CD8-positive, alpha-beta memory T cell (primary cell): ENCODE measurements at regions not wholly inside any gene's neighbourhood (a gene's known extent, or its start where the extent isn't known, plus 50 kb on each side); places are given as distances from the start of the nearest gene placed in this dataset.

ENCODE experiments used
- CTCF ChIA-PET: fragments of 350-600 bp; sonication (Branson Sonifier 250); formaldehyde crosslinking; loops from one replicate; lab custom pipeline; 2021; ENCODE audit warnings: antibody characterized with exemption; lab: Charles Lee
- POLR2A ChIA-PET: fragments of 350-600 bp; sonication (Branson Sonifier 250); formaldehyde crosslinking; loops from one replicate; lab custom pipeline; 2021; ENCODE audit warnings: antibody characterized with exemption; lab: Charles Lee
- DNase-seq, 5 donors: peaks; one replicate each; pipeline versions ENCODE4 v3.0.0 to v3.0.0-alpha.2; 2020 to 2022; ENCODE audit warnings: mixed read lengths in 1 of 5
- H3K27ac ChIP-seq: one replicate; pipeline ENCODE4 v1.7.0; 2013; ENCODE audit warnings: low read depth, mild to moderate bottlenecking, low read length, moderate library complexity
- H3K27me3 ChIP-seq: 2 replicates; pipeline ENCODE4 v1.7.0; 2013; ENCODE audit warnings: low read length, mild to moderate bottlenecking; ENCODE audit not compliant: insufficient read depth, poor library complexity, severe bottlenecking
- H3K36me3 ChIP-seq: 2 replicates; pipeline ENCODE4 v1.7.0; 2013; ENCODE audit warnings: mild to moderate bottlenecking, low read length, moderate library complexity; ENCODE audit not compliant: insufficient read depth
- H3K4me1 ChIP-seq: 2 replicates; pipeline ENCODE4 v1.7.0; 2013; ENCODE audit warnings: mild to moderate bottlenecking, low read length, moderate library complexity; ENCODE audit not compliant: insufficient read depth
- H3K4me3 ChIP-seq: 2 replicates; pipeline ENCODE4 v1.7.0; 2013; ENCODE audit warnings: mild to moderate bottlenecking, low read length
- H3K9me3 ChIP-seq: 2 replicates; pipeline ENCODE4 v1.7.0; 2013; ENCODE audit warnings: mild to moderate bottlenecking, low read length
- H3K27ac Mint-ChIP-seq, 8 donors: one replicate each; pipeline ENCODE4 v1.8.0; 2020 to 2021; ENCODE audit warnings: mixed read lengths in 8 of 8, mild to moderate bottlenecking in 6 of 8, inconsistent platforms in 3 of 8, moderate library complexity in 3 of 8
- H3K27me3 Mint-ChIP-seq, 2 donors: one replicate each; pipeline ENCODE4 v1.8.0; 2020 to 2021; ENCODE audit warnings: mixed read lengths in 2 of 2, mild to moderate bottlenecking in 1 of 2, moderate library complexity in 1 of 2
- H3K36me3 Mint-ChIP-seq, 3 donors: one replicate each; pipeline ENCODE4 v1.8.0; 2020 to 2021; ENCODE audit warnings: mixed read lengths in 3 of 3, inconsistent platforms in 1 of 3, mild to moderate bottlenecking in 1 of 3
- H3K4me1 Mint-ChIP-seq, 3 donors: one replicate each; pipeline ENCODE4 v1.8.0; 2020 to 2021; ENCODE audit warnings: mixed read lengths in 3 of 3, inconsistent platforms in 1 of 3, mild to moderate bottlenecking in 1 of 3
- H3K4me3 Mint-ChIP-seq, 7 donors: one replicate each; pipeline ENCODE4 v1.8.0; 2020 to 2021; ENCODE audit warnings: mixed read lengths in 7 of 7, mild to moderate bottlenecking in 6 of 7, moderate library complexity in 4 of 7, inconsistent platforms in 2 of 7
- H3K9me3 Mint-ChIP-seq, 5 donors: one replicate each; pipeline ENCODE4 v1.8.0; 2020 to 2022; ENCODE audit warnings: mixed read lengths in 5 of 5, mild to moderate bottlenecking in 3 of 5, moderate library complexity in 2 of 5, inconsistent platforms in 1 of 5

DNA sequence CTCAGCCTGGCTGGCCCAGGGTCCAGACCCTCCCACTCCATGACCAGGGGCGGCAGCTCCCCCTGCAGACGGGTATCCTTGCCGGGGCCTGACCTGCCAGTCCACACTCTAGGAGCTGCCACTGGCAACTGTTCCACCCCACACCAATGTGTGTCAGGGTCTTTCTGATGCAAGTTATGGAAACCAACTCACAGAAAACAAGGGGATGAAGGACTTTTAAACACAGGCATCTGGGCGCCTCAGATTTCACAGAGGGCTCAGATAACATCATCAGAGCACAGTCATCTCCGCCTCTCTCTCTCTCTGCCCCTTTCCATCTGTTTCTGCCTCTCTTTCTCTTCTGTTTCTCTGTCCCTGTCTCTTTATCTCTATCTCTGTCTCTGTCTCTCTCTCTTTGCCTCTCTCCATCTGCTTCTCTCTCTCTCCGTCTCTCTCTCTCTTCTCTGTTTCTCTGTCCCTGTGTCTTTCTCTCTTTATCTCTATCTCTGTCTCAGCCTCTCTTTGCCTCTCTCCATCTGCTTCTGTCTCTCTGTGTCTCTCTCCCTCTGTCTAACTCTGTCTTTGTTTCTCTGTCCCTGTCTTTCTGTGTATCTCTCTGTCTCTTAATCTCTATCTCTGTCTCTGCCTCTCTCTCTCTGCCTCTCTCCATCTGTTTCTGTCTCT, 67.4 kb upstream of the FBRSL1 start:
- ChIA-PET POLR2A (no interaction called here), CTCF (no interaction called here)
- Mint-ChIP-seq H3K4me1 (peaks cover 0 to 4% (median 0%) of the 10 kb centered on the region in 3 donors), H3K36me3 (no peaks in the 10 kb centered on the region), H3K27ac (peak overlapping the region in 3 of 8 donors; percentile 49 to 57 (median 51)), H3K27me3 (no peaks in the 10 kb centered on the region), H3K4me3 (no peak overlapping the region), H3K9me3 (peaks cover 0 to 4% (median 0%) of the 10 kb centered on the region in 5 donors)
- H3K36me3 ChIP-seq: no peaks in the 10 kb centered on the region
- H3K27ac ChIP-seq: no peak overlapping the region
- H3K4me1 ChIP-seq: no peaks in the 10 kb centered on the region
- H3K4me3 ChIP-seq: no peak overlapping the region
- H3K27me3 ChIP-seq: no peaks in the 10 kb centered on the region
- DNase-seq: no peak
- H3K9me3 ChIP-seq: no peaks in the 10 kb centered on the region

DNA sequence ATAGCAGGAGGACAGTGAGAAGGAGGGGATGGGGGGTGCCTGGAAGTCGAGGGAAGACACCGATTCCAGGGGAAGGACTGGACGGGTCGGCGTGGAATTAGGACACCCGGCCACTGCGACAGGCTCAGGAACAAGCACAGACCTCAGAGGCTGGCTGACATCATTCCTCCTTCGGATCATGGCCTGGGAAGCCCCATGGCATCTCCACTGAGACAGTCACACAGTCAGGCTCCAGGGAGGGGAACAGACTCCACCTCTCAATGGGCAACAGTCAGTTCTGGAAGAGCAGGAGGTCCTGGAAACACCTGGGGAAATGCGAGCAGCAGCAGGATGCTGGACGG, 67.9 kb upstream of the FBRSL1 start:
- Mint-ChIP-seq H3K9me3 (peaks cover 0 to 4% (median 0%) of the 10 kb centered on the region in 5 donors), H3K27me3 (no peaks in the 10 kb centered on the region), H3K4me3 (no peak overlapping the region), H3K27ac (no peak overlapping the region), H3K4me1 (peaks cover 0 to 4% (median 0%) of the 10 kb centered on the region in 3 donors), H3K36me3 (no peaks in the 10 kb centered on the region)
- no peak for DNase-seq
- POLR2A ChIA-PET: no interaction called here
- Histone ChIP-seq H3K27ac (no peak overlapping the region), H3K4me3 (no peak overlapping the region), H3K9me3 (no peaks in the 10 kb centered on the region), H3K27me3 (no peaks in the 10 kb centered on the region), H3K4me1 (no peaks in the 10 kb centered on the region), H3K36me3 (no peaks in the 10 kb centered on the region)
- CTCF ChIA-PET: no interaction called here

DNA sequence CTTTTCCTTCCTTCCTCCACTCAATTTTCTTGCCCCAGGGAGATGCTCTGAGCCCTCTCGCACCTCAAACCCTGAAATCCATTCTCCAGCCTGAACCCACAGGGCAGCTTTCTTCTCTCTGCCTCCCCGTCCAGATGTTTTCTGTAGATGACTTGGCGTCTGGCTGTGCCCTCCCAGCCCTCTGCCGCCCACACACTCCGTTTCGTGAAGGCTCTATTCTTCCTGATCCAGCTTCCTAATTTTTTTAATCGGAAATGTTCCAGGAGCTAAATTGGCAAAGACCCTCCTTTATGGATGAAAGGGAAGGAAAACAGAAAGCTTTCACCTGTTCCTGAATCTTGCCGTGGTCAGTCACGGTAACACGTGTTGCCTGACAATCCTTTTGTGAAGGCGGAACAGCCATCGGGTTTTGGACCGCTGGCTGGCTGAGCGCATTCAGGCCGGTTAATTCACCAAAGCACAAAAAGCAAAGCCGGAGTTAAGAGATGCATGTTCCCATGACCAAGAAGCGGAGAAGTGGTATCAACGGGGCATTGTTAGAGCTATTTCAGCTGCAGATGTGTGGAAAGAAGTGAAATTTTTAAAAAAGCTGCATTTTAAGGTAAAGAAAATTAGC, 70.2 kb upstream of the FBRSL1 start:
- no peak for DNase-seq
- no peaks in the 10 kb centered on the region for H3K36me3 Mint-ChIP-seq
- H3K36me3 ChIP-seq: no peaks in the 10 kb centered on the region
- H3K27ac ChIP-seq: no peak overlapping the region
- peaks cover 6% of the 10 kb centered on the region for H3K4me1 ChIP-seq
- ChIA-PET POLR2A (no interaction called here), CTCF (interaction anchor here (1.1 to 1.4 kb wide), 2 partner anchors 8 to 195 kb away, joined by 3 read pairs; no protein-coding TSS in a partner anchor)
- no peaks in the 10 kb centered on the region for H3K9me3 Mint-ChIP-seq
- no peaks in the 10 kb centered on the region for H3K27me3 Mint-ChIP-seq
- no peaks in the 10 kb centered on the region for H3K27me3 ChIP-seq
- peaks cover 0 to 5% (median 2%) of the 10 kb centered on the region in 3 donors for H3K4me1 Mint-ChIP-seq
- H3K4me3 Mint-ChIP-seq: no peak overlapping the region
- no peak overlapping the region for H3K27ac Mint-ChIP-seq
- H3K4me3 ChIP-seq: no peak overlapping the region
- H3K9me3 ChIP-seq: no peaks in the 10 kb centered on the region

DNA sequence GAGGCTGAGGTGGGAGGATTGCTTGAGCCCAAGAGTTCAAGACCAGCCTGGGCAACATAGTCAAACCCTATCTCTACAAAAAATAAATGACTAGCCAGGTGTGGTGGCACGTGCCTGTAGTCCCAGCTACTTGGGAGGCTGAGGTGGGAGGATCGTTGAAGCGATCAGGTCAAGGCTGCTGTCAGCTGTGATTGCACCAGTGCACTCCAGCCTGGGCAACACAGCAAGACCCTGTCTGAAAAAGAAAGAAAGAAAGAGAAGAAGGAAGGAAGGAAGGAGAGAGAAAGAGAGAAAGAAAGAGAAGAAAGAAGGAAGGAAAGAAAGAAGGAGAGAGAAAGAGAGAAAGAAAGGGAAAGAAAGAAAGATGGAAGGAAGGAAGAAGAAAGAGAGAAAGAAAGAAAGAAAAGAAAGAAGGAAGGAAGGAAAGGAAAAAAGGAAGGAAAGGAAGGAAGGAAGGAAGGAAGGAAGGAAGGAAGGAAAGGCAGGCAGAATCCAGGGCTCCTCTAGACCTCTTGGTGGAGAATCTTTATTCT, 71.5 kb upstream of the FBRSL1 start:
- H3K27me3 ChIP-seq: no peaks in the 10 kb centered on the region
- no peaks in the 10 kb centered on the region for H3K9me3 ChIP-seq
- no peak for DNase-seq
- Mint-ChIP-seq H3K27ac (peak overlapping the region in 2 of 8 donors; percentile 40 to 70), H3K36me3 (no peaks in the 10 kb centered on the region), H3K4me3 (no peak overlapping the region), H3K27me3 (no peaks in the 10 kb centered on the region), H3K4me1 (peaks cover 0 to 6% (median 3%) of the 10 kb centered on the region in 3 donors), H3K9me3 (no peaks in the 10 kb centered on the region)
- H3K27ac ChIP-seq: no peak overlapping the region
- POLR2A ChIA-PET: interaction anchor here (0.5 kb wide), 1 partner anchor 144 kb away, joined by 10 read pairs; no protein-coding TSS in a partner anchor
- H3K4me3 ChIP-seq: no peak overlapping the region
- CTCF ChIA-PET: interaction anchor here (0.9 to 1.4 kb wide), 3 partner anchors 9 to 105 kb away, joined by 3 to 5 read pairs (median 3); no protein-coding TSS in a partner anchor
- peaks cover 11% of the 10 kb centered on the region for H3K4me1 ChIP-seq
- H3K36me3 ChIP-seq: no peaks in the 10 kb centered on the region

DNA sequence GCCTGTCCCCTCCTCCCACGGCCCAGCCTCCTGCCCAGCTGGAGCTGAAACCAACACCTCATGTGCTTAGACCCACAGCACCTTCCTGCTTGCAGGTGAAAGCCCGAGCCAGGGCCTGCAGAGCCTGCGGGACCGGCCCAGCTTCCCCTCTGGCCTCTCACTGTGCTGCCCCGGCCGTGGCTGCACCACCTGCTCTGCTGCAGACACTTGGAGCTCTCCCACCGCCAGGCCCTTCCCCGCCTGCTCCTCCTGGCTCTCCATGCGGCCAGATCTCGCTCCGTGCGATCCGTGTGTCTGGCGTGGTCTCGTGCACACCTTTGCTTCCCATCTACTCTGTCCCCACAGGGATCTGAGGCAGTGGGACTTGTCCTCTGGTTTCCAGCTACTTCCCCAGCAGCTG, 72.2 kb upstream of the FBRSL1 start:
- POLR2A ChIA-PET: no interaction called here
- Mint-ChIP-seq H3K27ac (no peak overlapping the region), H3K27me3 (no peaks in the 10 kb centered on the region), H3K36me3 (no peaks in the 10 kb centered on the region), H3K9me3 (no peaks in the 10 kb centered on the region), H3K4me3 (no peak overlapping the region), H3K4me1 (peaks cover 0 to 5% (median 3%) of the 10 kb centered on the region in 3 donors)
- Histone ChIP-seq H3K27ac (no peak overlapping the region), H3K9me3 (no peaks in the 10 kb centered on the region), H3K27me3 (no peaks in the 10 kb centered on the region), H3K4me3 (no peak overlapping the region), H3K4me1 (peaks cover 11% of the 10 kb centered on the region), H3K36me3 (no peaks in the 10 kb centered on the region)
- no peak for DNase-seq
- CTCF ChIA-PET: interaction anchor here (0.9 to 1.3 kb wide), 2 partner anchors 106 to 144 kb away, joined by 3 to 5 read pairs; no protein-coding TSS in a partner anchor

DNA sequence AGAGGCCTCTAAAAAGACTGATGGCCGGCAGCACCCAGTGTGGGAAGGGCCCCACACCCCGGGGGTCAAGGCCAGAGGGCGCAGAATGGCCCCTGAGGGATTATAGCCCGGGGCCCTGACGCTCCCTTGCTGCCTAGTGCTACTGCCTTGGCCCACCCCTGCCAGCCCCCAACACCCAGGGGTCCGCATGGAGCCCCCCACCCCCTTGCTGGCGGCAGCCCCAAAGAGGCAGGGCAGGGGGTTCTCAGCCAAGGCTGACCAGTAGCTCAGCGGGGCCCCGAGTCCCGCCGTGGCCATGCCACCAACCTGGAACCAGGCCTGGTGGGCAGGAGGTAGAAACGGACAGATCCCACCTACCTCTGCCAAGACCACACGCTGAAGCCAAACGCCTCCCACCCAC, 73.1 kb upstream of the FBRSL1 start:
- ChIA-PET CTCF (interaction anchor here (3.6 to 4.3 kb wide), 3 partner anchors 106 to 199 kb away, joined by 18 to 71 read pairs (median 41); no protein-coding TSS in a partner anchor), POLR2A (no interaction called here)
- no peak overlapping the region for H3K4me3 Mint-ChIP-seq

DNA sequence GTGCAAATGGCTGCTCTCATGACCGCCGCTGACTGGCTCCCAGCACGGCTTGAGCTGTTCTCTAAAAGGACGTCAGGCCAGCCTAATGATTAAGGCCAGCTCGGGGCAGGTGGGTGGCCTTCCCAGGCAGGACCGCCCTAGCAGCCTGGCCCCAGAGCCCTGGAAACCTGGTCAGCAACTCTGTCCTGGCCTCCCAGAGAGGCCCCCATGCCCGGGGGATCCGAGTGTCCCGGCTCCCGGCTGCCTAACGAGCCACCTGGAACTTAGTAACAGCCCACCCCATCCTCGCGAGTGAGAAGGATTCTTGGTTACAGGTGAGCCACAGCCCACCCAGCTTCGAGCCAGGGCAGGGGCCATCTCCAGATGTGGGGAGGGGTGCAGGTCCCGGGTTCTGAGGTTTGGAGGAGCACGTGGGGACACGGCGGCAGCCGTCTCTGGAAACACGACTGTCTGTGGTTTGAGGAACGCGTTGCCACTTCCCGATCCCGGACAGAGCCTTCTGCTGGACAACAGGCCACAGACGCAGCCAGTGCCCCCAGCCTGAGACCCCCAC, 73.8 kb upstream of the FBRSL1 start:
- Mint-ChIP-seq H3K27me3 (no peaks in the 10 kb centered on the region), H3K27ac (no peak overlapping the region), H3K9me3 (no peaks in the 10 kb centered on the region), H3K4me3 (no peak overlapping the region), H3K4me1 (peaks cover 0 to 3% (median 2%) of the 10 kb centered on the region in 3 donors), H3K36me3 (no peaks in the 10 kb centered on the region)
- POLR2A ChIA-PET: no interaction called here
- no peaks in the 10 kb centered on the region for H3K36me3 ChIP-seq
- no peak overlapping the region for H3K4me3 ChIP-seq
- no peaks in the 10 kb centered on the region for H3K9me3 ChIP-seq
- H3K27ac ChIP-seq: no peak overlapping the region
- CTCF ChIA-PET: interaction anchor here (1.3 to 4.3 kb wide), 7 partner anchors 18 to 200 kb away, joined by 10 to 71 read pairs (median 18); no protein-coding TSS in a partner anchor
- H3K27me3 ChIP-seq: no peaks in the 10 kb centered on the region
- no peak for DNase-seq
- peaks cover 11% of the 10 kb centered on the region for H3K4me1 ChIP-seq

More for the DNA sequence above, 73.1 kb upstream of the FBRSL1 start:
- no peak for DNase-seq
- Mint-ChIP-seq H3K4me1 (peaks cover 0 to 3% (median 2%) of the 10 kb centered on the region in 3 donors), H3K27ac (no peak overlapping the region), H3K9me3 (no peaks in the 10 kb centered on the region), H3K27me3 (no peaks in the 10 kb centered on the region), H3K36me3 (no peaks in the 10 kb centered on the region)
- H3K27ac ChIP-seq: no peak overlapping the region
- H3K4me1 ChIP-seq: peaks cover 11% of the 10 kb centered on the region
- no peaks in the 10 kb centered on the region for H3K9me3 ChIP-seq
- no peaks in the 10 kb centered on the region for H3K36me3 ChIP-seq
- H3K4me3 ChIP-seq: no peak overlapping the region
- no peaks in the 10 kb centered on the region for H3K27me3 ChIP-seq
